Mucosa of descending colon (tissue), 3 donors: ENCODE measurements at regions not wholly inside any gene's neighbourhood (a gene's known extent, or its start where the extent isn't known, plus 50 kb on each side); places are given as distances from the start of the nearest gene placed in this dataset.

Experiments
- ATAC-seq: fragments of 200-7000 bp; cut with Tn5 transposase; one replicate; pipeline ENCODE4 v1.9.1; 2020; ENCODE audit warnings: mild to moderate bottlenecking, moderate library complexity
- DNase-seq, 3 donors: peaks; one replicate each; pipeline ENCODE4 v3.0.0-alpha.2; 2020
- H3K36me3 ChIP-seq: fragments of 200-600 bp; one replicate; pipeline ENCODE4 v1.8.0; 2021; ENCODE audit warnings: low read depth, mild to moderate bottlenecking
- H3K4me1 ChIP-seq: fragments of 200-600 bp; one replicate; pipeline ENCODE4 v1.8.0; 2021; ENCODE audit warnings: low read depth, mild to moderate bottlenecking
- H3K4me3 ChIP-seq: fragments of 200-600 bp; one replicate; pipeline ENCODE4 v1.8.0; 2021; ENCODE audit warnings: mild to moderate bottlenecking
- H3K9me3 ChIP-seq: fragments of 200-600 bp; one replicate; pipeline ENCODE4 v1.8.0; 2021; ENCODE audit warnings: mild to moderate bottlenecking
- intact Hi-C, 2 donors: fragments of 100-400 bp; cut with DNase I in 1 of 2; cut with micrococcal nuclease in 1 of 2; formaldehyde crosslinking; loops; one replicate each; pipeline versions ENCODE4 v1.11.0 to v1.11.1; 2022; cut with DNase I, micrococcal nuclease
- TF ChIP-seq, protein P1 (sequence below): fragments of 200-600 bp; IDR thresholded peaks from one replicate; pipeline ENCODE4 v1.8.0; 2022; ENCODE audit warnings: antibody characterized with exemption, mild to moderate bottlenecking
- donor health status: DM: no; HTN: no; CAD: no; lungs with moderate emphysema.
- donor health status: DM: no; HTN: no; CAD: no.
- donor health status: DM: no; HTN: yes; CAD: no.

DNA sequence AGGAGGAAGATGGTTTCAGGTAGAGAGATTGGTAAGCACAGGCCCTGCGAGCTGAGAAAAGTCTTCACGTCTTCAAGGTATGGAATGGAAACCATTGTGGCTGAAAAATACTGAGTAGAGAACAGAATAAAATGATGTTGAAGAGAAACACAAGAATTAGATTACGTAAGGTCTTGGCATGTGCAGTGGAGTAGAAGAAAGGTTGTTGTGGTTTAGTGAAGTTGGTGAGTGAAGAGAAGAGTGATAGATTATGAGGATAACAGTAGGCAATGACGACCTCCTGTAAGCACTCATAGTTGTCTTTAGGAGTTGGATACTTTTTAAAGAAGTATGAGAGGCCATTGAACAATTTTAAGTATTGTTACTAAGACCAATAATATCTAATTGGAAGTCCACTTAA, 642.6 kb downstream of the PCDH7 start:
- intact Hi-C loops, result no loop called here
- Histone ChIP-seq H3K9me3 (no peaks in the 10 kb centered on the region), H3K4me1 (no peaks in the 10 kb centered on the region), H3K36me3 (no peaks in the 10 kb centered on the region), H3K4me3 (no peak overlapping the region)
- ATAC-seq, result no peak
- TF ChIP-seq, protein P1, sequence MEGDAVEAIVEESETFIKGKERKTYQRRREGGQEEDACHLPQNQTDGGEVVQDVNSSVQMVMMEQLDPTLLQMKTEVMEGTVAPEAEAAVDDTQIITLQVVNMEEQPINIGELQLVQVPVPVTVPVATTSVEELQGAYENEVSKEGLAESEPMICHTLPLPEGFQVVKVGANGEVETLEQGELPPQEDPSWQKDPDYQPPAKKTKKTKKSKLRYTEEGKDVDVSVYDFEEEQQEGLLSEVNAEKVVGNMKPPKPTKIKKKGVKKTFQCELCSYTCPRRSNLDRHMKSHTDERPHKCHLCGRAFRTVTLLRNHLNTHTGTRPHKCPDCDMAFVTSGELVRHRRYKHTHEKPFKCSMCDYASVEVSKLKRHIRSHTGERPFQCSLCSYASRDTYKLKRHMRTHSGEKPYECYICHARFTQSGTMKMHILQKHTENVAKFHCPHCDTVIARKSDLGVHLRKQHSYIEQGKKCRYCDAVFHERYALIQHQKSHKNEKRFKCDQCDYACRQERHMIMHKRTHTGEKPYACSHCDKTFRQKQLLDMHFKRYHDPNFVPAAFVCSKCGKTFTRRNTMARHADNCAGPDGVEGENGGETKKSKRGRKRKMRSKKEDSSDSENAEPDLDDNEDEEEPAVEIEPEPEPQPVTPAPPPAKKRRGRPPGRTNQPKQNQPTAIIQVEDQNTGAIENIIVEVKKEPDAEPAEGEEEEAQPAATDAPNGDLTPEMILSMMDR, result no peak
- no peak for DNase-seq

DNA sequence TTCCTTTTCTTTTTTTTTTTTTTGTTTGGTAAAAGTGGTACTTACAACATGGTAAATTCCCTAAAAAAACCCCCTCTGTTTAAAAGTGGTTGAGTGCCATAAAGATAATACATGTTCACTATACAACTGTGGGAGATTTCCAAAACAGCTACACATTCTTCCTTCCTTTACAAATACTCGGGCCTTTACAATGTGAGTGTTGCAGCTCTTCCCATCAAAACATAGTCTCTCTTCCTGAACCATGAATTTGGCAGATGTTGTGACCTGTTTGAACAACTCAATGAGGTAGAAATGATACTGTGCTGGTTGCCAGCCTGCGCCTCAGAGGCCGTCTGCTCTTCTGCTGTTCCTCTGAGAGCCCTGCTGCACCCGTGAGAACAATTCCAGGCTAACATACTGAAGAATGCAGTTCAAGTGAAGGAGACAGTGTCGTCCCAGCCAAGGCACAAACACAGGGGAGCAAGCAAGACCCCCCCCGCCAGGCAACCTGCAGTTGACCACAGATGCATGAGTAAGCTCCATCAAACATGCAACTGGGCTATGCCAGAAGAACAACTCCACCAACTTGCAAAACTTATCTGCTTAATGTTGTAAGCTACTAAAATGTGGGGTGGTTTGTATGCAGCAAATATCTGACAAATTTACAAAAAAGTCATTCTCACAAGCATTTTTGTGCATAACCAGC, 645.0 kb downstream of the PCDH7 start:
- DNase-seq (no peak), ATAC-seq (no peak)
- no peaks in the 10 kb centered on the region for H3K4me1 ChIP-seq
- intact Hi-C loops, result no loop called here
- no peak overlapping the region for H3K4me3 ChIP-seq
- TF ChIP-seq, protein P1, result no peak
- no peaks in the 10 kb centered on the region for H3K9me3 ChIP-seq
- H3K36me3 ChIP-seq, result no peaks in the 10 kb centered on the region

DNA sequence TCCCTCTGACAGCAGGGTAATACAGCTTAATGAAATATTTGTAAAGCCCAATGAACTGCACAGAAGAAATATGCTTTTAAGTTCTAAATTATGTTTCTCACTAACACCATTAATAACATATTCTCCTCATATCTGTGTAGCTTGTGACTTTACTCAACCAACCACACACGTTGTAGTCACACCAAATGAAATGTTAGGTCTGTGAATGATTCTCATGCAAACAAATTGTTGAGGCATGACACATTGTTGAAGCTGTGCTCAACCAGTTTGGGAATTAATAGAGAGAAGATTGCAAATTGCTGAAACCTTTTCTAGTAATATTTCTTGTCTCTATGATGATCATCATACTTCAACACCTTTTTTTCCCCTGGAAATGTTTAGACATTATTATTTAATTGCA, 645.9 kb downstream of the PCDH7 start:
- DNase-seq (no peak), ATAC-seq (no peak)
- Histone ChIP-seq H3K9me3 (no peaks in the 10 kb centered on the region), H3K4me1 (no peaks in the 10 kb centered on the region), H3K36me3 (no peaks in the 10 kb centered on the region), H3K4me3 (no peak overlapping the region)
- intact Hi-C loops, result no loop called here
- TF ChIP-seq, protein P1, result no peak

DNA sequence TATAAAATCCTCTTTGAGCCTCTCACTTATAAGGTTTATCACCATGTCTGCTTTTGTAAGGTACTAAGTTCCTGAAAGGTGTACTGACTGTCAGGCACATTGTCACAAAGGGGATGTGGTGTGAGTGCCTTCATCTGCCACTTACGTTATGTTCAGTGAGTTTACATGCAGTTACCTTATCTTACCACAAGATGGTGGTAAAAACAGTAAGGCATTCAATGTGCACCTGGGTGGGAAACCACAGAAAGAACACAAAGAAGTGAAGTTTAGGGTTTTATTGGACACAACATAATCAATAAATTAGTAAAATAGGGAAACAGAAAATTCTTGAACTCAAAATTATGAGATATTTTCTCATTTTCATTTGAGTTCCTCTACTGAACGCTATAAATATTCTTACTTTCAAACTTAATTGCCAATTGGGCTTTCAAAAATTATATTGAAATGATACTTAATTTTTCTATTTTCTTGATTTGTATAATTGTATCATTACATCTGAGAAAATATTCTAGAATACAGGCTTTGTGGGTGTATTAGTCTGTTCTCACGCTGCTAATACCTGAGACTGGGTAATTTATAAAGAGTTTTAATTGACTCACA, 650.8 kb downstream of the PCDH7 start:
- intact Hi-C loops, result no loop called here
- DNase-seq, result peak in 1 of 3 donors; percentile 12

DNA sequence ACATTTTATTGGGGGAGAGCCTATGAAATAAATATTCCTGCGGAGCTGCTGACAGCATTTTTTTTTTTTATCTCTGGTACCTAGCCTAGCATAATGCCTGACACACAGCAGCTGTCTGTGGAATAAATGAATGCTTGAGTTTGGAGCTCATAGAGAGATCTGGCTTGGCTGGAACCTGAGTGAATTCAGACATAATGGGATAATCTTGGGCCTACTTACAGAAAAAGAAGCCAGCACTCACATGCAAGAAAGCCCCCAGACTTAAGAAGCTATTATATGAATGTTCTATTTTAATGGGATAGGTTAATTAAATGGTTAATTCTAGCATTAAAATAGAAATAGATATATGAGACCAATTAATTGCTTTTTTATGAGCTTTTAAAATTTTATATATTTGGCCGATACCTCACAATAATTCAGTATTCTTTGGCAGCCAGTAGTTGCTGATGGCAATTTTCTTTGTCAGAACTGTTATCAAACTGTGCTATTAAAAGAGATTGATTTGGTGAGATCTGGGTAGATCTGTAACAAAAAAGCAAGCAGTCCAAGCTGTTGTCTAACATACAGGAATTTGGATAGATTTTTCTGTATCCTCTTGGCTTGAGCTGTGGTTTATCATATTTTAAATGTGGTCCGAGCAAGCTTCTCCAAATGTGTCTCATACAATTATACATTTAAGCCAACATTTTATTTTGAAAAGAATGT, 654.2 kb downstream of the PCDH7 start:
- no peak for ATAC-seq
- H3K9me3 ChIP-seq, result no peaks in the 10 kb centered on the region
- no peaks in the 10 kb centered on the region for H3K36me3 ChIP-seq
- intact Hi-C loops, result no loop called here
- H3K4me1 ChIP-seq, result no peaks in the 10 kb centered on the region
- no peak overlapping the region for H3K4me3 ChIP-seq
- DNase-seq, result no peak
- TF ChIP-seq, protein P1, result no peak

More for the DNA sequence above, 650.8 kb downstream of the PCDH7 start:
- H3K36me3 ChIP-seq, result no peaks in the 10 kb centered on the region
- no peaks in the 10 kb centered on the region for H3K4me1 ChIP-seq
- H3K9me3 ChIP-seq, result no peaks in the 10 kb centered on the region
- peak; percentile 59 for ATAC-seq
- TF ChIP-seq, protein P1, result peak; percentile 39
- H3K4me3 ChIP-seq, result no peak overlapping the region
